ENCODE measurements at regions not wholly inside any gene's neighbourhood (a gene's known extent, or its start where the extent isn't known, plus 50 kb on each side); places are given as distances from the start of the nearest gene placed in this dataset.

- Mint-ChIP-seq H3K4me3 (no peak overlapping the region), H3K27me3 (ENCODE audit: insufficient read depth) (no peaks in the 10 kb centered on the region), H3K27ac (no peak overlapping the region), H3K9me3 (peaks cover 11% of the 10 kb centered on the region), H3K4me1 (ENCODE audit: low read depth) (no peaks in the 10 kb centered on the region), H3K36me3 (ENCODE audit: low read depth) (no peaks in the 10 kb centered on the region)
- no peak for TF ChIP-seq CTCF (IDR thresholded peaks at IDR 0.05)
- DNase-seq, result no peak
Measured at GRCh38 chr3:25110642-25111041, 317.4 kb upstream of the RARB start.

- H3K4me1 Mint-ChIP-seq (ENCODE audit: low read depth), result no peaks in the 10 kb centered on the region
- H3K27me3 Mint-ChIP-seq (ENCODE audit: insufficient read depth), result no peaks in the 10 kb centered on the region
- peaks cover 8% of the 10 kb centered on the region for H3K9me3 Mint-ChIP-seq
- no peak for DNase-seq
- no peak for TF ChIP-seq CTCF (IDR thresholded peaks at IDR 0.05)
- H3K36me3 Mint-ChIP-seq (ENCODE audit: low read depth), result no peaks in the 10 kb centered on the region
- H3K27ac Mint-ChIP-seq, result no peak overlapping the region
- H3K4me3 Mint-ChIP-seq, result no peak overlapping the region
Measured at GRCh38 chr3:25113891-25114290, 314.2 kb upstream of the RARB start.

- DNase-seq, result no peak
- TF ChIP-seq CTCF (IDR thresholded peaks at IDR 0.05), result no peak
- peaks cover 9% of the 10 kb centered on the region for H3K9me3 Mint-ChIP-seq
- no peaks in the 10 kb centered on the region for H3K4me1 Mint-ChIP-seq (ENCODE audit: low read depth)
- no peaks in the 10 kb centered on the region for H3K36me3 Mint-ChIP-seq (ENCODE audit: low read depth)
- H3K4me3 Mint-ChIP-seq, result no peak overlapping the region
- H3K27ac Mint-ChIP-seq, result no peak overlapping the region
- 0 out of 2 replicates have a peak, but pooled peaks cover 2% of the 10 kb centered on the region for H3K27me3 Mint-ChIP-seq (ENCODE audit: insufficient read depth)
Measured at GRCh38 chr3:25114532-25114931, 313.5 kb upstream of the RARB start.

- Mint-ChIP-seq H3K27me3 (ENCODE audit: insufficient read depth) (peaks cover 2% of the 10 kb centered on the region; the same call in 1 of the 2 replicates), H3K4me3 (no peak overlapping the region), H3K27ac (no peak overlapping the region), H3K9me3 (peaks cover 13% of the 10 kb centered on the region), H3K36me3 (ENCODE audit: low read depth) (no peaks in the 10 kb centered on the region), H3K4me1 (ENCODE audit: low read depth) (no peaks in the 10 kb centered on the region)
- no peak for DNase-seq
- no peak for TF ChIP-seq CTCF (IDR thresholded peaks at IDR 0.05)
Measured at GRCh38 chr3:25117005-25117593, 311.0 kb upstream of the RARB start.

GRCh38 chr3:25119682-25120081 is 308.4 kb upstream of the RARB start:
- peaks cover 2% of the 10 kb centered on the region for H3K27me3 Mint-ChIP-seq (ENCODE audit: insufficient read depth)
- H3K4me3 Mint-ChIP-seq, result no peak overlapping the region
- no peaks in the 10 kb centered on the region for H3K36me3 Mint-ChIP-seq (ENCODE audit: low read depth)
- H3K9me3 Mint-ChIP-seq, result peaks cover 16% of the 10 kb centered on the region
- no peak overlapping the region for H3K27ac Mint-ChIP-seq
- no peaks in the 10 kb centered on the region for H3K4me1 Mint-ChIP-seq (ENCODE audit: low read depth)
- DNase-seq, result no peak
- no peak for TF ChIP-seq CTCF (IDR thresholded peaks at IDR 0.05)

- TF ChIP-seq CTCF (IDR thresholded peaks at IDR 0.05), result no peak
- no peak overlapping the region for H3K27ac Mint-ChIP-seq
- peaks cover 22% of the 10 kb centered on the region for H3K9me3 Mint-ChIP-seq
- no peak overlapping the region for H3K4me3 Mint-ChIP-seq
- peaks cover 2% of the 10 kb centered on the region for H3K27me3 Mint-ChIP-seq (ENCODE audit: insufficient read depth)
- no peak for DNase-seq
- no peaks in the 10 kb centered on the region for H3K36me3 Mint-ChIP-seq (ENCODE audit: low read depth)
- H3K4me1 Mint-ChIP-seq (ENCODE audit: low read depth), result no peaks in the 10 kb centered on the region
Measured at GRCh38 chr3:25120665-25121064, 307.4 kb upstream of the RARB start.

All from HFFc6 (cell line).